GM13977 (cell line): ENCODE measurements at regions not wholly inside any gene's neighbourhood (a gene's known extent, or its start where the extent isn't known, plus 50 kb on each side); places are given as distances from the start of the nearest gene placed in this dataset.

ENCODE experiments used
- DNase-seq: peaks from one replicate; pipeline ENCODE4 v3.0.0; 2012; ENCODE audit warnings: low spot score
- in situ Hi-C: fragments of 300-500 bp; cut with MboI; formaldehyde crosslinking; loops from one replicate; pipeline ENCODE4 v1.12.0; 2022; ENCODE audit warnings: low sequenced_read_pairs, low pct_unique_long_range_greater_than_20kb, mixed read lengths, inconsistent platforms; ENCODE audit not compliant: unreplicated experiment
- TF ChIP-seq, protein P1 (sequence below): IDR thresholded peaks from 2 replicates; pipeline ENCODE4 v1.5.1; 2012; ENCODE audit warnings: mild to moderate bottlenecking, control low read depth; ENCODE audit not compliant: insufficient read depth; ENCODE audit errors: extremely low read depth, missing control alignments

DNA sequence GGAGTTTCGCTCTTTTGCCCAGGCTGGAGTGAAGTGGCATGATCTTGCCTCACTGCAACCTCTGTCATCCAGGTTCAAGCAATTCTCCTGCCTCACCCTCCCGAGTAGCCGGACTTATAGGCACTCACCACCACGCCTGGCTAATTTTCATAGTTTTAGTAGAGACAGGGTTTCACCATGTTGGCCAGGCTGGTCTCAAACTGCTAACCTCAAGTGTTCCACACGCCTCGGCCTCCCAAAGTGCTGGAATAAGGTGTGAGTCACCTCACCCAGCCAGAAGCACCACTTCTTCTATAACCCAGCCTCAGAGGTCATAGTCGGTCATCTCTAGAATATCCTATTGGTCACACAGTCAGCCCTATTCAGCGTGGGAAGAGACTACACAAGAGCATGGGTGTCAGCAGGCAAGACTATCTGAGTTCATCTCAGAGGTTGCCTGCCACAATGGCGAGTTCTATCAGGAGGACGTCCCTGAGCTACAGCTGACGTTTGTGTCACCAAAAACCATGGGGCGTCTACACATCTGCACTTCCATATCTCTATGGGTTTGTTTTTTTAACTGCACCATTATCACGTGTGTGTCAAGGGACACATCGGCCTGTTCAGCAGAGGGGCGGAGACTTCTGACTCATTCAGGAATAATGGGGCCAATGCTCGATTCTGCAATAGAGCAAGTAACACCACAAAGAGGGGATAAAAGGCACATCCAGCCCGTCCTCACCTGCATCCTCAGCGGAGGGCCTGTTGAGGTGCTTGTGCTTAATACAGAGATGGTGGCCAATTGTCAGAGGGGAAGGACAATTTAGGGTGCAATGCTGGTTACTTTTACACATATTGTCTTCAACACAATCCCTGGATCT is 256.3 kb upstream of the IRF2BP2 start:
- no peak for DNase-seq
- in situ Hi-C loops = no loop called here
- TF ChIP-seq, protein P1, sequence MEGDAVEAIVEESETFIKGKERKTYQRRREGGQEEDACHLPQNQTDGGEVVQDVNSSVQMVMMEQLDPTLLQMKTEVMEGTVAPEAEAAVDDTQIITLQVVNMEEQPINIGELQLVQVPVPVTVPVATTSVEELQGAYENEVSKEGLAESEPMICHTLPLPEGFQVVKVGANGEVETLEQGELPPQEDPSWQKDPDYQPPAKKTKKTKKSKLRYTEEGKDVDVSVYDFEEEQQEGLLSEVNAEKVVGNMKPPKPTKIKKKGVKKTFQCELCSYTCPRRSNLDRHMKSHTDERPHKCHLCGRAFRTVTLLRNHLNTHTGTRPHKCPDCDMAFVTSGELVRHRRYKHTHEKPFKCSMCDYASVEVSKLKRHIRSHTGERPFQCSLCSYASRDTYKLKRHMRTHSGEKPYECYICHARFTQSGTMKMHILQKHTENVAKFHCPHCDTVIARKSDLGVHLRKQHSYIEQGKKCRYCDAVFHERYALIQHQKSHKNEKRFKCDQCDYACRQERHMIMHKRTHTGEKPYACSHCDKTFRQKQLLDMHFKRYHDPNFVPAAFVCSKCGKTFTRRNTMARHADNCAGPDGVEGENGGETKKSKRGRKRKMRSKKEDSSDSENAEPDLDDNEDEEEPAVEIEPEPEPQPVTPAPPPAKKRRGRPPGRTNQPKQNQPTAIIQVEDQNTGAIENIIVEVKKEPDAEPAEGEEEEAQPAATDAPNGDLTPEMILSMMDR = no peak

DNA sequence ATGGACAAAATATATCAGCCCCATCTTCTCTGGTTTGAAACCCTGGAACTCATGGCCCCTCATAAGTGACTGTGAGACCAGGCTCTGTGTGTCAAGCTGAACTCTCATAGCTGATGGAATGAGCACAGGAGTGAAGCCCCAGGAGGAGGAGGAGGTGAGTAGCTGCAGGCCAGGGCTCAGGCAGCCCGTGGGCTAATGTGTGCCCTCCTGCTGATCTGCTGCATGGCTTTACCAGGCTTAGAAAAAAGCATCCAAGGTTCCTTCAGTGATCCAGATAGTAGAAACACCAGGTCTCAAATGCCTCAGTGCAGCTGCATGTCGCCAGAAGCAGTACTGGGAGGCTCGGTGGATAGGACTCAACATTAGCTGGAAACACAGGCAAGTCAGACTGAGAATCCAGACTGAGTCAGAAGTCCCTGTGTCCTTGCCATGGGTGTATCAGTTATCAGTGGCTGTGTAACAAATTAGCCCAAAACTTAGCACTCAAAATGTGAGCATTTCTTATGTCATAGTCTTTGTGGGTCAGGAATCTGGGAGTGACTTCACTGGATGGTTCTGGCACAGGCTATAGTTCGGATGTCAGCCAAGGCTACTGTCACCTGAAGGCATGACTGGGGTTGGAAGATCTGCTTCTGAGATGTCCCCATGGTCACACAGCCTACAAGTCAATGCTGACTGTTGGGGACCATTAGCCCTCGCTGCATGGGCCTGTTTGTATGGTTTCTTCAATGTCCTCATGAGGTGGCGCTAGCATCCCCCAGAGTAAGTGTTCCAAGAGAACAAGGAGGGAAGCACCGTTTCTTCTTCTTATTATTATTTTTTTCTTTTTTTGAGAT is 255.4 kb upstream of the IRF2BP2 start:
- DNase-seq = no peak
- TF ChIP-seq, protein P1 = no peak
- in situ Hi-C loops = no loop called here

DNA sequence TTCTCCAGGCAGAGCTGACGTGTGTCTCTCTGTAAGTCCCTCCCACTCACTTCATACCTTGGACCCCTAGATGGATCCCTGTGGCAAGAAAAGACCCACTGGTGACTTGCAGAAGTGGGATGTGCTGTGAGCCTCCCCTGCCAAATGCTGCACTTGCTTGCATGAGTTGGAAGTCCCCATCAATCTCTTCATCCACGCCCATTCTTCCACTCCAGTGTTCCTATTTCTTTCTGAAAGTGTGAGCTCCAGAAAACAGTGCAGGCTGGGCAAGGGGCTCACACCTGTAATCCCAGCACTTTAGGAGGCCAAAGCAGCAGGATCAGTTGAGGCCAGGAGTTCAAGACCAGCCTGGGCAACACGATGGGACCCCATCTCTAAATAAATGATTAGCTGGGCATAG is 254.1 kb upstream of the IRF2BP2 start:
- DNase-seq = no peak
- TF ChIP-seq, protein P1 = no peak
- in situ Hi-C loops = no loop called here

DNA sequence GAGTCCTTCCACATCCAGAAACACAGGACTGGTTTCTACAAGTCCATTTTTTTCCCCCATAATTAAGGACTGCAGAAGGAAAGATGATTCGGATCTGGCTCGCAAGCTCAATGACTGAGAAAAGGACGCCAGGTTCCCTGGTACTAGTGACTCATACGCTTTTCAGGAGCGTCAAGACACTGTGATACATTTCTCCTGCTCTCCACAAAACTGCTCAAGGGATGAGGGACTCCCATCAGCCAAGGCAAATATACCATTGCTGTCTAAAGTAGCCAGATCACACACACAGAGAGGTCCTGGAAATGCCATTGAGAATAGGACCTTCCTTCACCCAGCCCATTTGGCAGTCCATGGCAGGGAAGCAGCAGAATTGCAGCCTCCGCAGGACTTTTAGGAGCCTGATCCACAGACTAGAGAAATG is 253.6 kb upstream of the IRF2BP2 start:
- in situ Hi-C loops = no loop called here
- no peak for DNase-seq
- TF ChIP-seq, protein P1 = no peak

DNA sequence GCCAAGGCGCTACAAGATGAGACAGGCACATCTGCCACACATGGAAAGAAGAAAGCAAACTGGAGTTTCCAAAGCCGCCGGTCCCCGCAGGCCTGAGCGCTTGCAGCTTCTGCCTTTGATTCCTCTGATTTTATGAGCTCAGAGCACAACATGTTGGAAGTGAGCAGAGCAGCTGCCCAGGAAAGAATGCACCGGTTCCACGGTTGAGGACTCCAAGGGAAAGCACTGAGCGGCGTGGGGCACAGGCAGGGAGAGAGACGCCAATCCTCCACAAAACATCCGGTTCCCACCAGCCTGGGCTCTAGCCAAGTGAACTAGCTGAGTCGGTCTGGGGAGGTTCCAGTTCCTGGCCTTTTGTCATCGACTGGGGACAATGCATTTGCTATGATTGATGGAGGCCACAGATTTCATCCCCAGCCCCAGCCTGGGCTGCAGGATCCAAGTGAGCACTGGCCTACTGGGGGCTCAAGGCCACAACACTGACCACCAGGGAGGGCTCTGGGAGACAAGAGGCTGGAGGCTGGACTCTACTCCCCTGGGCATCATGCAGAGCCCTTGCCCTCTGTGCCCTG is 253.1 kb upstream of the IRF2BP2 start:
- TF ChIP-seq, protein P1 = no peak
- no peak for DNase-seq
- in situ Hi-C loops = no loop called here

DNA sequence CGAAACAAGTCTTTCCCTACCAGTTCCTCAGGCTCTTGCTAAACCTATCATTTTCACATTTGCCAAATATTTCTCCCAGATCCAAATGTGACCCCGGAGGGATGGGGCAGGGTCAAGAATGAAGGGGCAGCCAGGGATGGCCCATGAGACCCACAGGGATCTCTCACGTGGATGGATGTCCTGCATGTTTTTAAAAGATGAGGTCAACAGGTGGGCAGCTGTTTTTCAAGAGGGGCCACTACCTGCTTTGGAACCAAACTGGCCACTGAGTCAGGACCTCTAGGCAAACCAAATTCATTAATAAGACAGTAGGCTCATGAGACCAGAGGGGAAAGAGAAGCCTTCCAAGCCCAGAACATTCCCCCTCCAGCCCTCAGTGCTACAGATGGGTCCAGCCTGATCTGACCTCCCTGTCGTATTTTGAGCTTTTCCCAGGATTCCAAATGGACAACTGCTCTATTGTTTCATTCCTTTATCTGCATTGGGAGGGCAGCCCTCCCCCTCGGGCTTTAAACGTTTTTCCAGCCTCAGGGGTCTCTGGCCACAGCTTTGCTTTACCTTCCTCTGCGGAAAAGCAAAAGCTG is 252.5 kb upstream of the IRF2BP2 start:
- DNase-seq = no peak
- TF ChIP-seq, protein P1 = no peak
- in situ Hi-C loops = no loop called here
